GM19023 (cell line): ENCODE measurements at regions not wholly inside any gene's neighbourhood (a gene's known extent, or its start where the extent isn't known, plus 50 kb on each side); places are given as distances from the start of the nearest gene placed in this dataset.

Experiments
- ATAC-seq: cut with Tn5 transposase; IDR thresholded peaks from one replicate; pipeline ENCODE4 v1.9.1; 2021; ENCODE audit warnings: mild to moderate bottlenecking, moderate library complexity; ENCODE audit not compliant: unreplicated experiment

DNA sequence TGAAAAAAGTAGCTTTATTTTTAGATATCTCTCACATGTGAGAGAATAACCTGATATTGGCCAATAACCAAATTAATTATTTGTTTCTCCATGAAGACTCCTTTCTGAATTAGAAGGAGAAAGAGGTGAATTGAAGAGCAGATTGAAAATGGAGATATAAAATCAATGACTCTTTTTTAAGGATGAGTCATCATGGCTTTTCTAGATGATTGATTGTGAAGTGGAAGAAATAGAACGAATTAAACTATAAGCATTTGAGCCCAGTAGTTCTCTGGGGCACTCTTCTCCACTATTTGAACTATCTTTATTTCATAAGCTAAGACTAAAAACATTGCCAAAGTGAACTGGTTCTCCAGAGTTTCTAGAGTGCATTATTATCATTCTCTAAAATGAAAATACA is 137.2 kb upstream of the EDNRA start:
- ATAC-seq: no peak

DNA sequence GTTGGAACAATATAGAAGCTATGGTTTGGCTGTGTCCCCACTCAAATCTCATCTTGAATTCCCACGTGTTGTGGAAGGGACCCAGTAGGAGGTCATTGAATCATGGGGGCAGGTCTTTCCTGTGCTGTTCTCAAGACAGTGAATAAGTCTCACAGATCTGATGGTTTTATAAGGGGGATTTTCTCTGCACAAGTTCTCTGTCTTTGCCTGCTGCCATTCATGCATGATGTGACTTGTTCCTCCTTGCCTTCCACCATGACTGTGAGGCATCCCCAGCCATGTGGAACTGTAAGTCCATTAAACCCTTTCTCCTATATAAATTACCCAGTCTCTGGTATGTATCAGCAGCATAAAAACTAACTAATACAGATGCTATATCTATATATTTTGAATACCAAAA is 135.2 kb upstream of the EDNRA start:
- ATAC-seq: no peak

DNA sequence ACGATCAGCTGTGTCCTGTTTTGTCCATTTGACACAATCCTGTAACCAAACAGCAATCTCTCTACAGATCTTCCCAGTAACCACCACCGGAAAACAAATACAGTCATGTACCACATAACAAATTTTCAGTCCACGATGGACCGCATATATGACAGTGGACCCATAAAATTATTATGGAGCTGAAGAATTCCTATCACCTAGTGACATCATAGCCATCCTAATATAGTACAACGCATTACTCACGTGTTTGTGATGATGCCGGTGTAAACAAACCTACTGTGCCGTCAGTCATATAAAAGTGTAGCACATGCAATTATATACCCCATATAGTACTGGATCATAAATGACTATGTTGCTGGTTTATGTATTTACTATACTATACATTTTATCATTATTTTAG is 133.7 kb upstream of the EDNRA start:
- no peak for ATAC-seq

DNA sequence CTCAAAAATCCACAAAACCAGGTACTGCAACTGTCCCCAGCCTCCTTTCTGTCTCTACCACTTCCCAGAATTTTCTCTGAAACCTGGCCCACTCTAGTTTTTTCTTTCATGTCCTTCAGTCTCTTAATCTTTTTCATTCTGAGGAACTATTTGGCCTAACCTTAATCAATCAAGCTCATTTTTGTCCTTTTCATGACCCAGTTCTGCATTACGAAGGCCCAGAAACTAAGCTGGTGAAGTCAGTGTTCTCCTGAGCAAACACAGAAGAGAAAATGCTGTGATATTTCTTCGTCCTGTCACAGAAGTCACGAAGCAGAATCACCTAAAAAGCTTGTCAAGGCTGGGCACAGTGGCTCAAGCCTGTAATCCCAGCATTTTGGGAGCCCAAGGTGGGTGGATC is 131.7 kb upstream of the EDNRA start:
- no peak for ATAC-seq

DNA sequence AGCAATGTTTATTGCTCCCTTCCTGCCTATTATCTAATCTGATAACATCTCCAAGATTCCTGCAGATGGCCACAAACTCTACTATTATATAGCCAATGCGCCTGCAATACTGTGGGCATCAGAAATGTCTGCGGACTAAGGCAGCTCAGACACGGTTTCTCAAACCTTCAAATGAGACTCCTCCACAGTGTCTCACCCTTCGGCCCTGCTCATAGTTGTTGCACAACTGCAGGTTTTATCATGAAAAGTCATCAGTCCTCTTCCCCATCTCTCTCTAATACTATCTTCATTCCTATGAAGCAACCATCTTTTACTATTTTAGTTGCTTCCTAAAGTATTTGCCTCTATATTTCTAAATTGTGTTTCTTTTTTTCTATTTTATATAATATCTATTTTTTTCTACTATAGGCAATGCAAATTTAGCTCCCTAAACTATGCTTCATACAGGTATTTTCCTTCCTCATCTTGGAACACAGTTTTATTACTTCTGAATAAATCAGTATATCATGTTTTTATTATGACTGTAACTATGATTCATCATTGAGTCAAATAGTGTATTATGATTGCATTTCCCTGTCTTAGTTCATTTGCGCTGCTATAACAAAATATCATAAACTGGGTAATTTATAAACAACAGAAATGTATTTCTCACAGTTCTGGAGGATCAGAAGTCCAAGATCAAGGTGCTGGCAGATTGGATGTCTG is 129.7 kb upstream of the EDNRA start:
- no peak for ATAC-seq

DNA sequence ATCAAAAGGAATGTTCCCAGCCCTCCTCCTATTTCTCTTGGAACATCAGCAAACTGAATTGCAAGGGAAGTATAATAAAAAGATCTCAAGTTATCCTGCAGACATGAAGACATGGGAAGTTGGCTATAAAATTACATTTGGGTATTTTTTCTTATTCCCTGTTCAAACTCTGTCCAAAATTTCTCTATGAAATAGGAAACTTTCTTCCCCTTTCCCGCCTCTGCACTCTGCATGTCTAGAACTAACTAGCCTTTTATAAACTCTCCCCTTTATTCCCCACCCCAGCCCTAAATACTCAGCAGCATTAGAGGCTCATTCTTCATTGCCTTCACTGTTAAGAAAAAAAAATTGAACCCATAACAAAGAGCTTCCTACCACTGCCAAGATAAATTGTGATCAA is 126.7 kb upstream of the EDNRA start:
- no peak for ATAC-seq

DNA sequence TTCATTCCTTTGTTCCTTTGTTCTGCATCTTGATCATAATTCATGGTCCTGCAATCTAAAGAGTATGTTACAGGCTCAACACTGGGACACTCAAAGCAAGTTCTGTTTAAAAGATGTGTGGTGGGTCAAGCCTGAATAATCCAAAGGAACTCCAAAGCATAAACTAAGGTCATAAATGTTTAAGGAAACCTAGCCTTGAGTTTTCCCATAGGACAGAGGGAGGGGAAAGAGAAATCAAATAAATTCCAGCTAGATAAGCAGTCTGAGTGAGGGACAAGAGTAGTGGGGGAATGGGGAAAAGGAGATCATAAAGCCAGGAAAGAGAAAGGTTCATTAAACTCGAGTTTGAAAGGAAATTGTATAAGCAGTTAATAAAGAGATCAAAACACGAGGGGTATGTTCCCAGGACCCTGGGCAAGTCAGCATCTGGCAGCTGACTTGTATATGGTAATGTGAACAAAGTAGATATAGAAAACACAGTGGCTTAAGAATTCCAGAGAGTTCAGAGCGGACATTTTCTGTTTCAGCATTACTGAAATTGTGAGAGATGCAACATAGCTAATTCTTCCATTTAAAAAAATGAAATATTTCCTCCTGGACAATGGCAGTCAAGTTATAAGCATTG is 125.8 kb upstream of the EDNRA start:
- no peak for ATAC-seq

DNA sequence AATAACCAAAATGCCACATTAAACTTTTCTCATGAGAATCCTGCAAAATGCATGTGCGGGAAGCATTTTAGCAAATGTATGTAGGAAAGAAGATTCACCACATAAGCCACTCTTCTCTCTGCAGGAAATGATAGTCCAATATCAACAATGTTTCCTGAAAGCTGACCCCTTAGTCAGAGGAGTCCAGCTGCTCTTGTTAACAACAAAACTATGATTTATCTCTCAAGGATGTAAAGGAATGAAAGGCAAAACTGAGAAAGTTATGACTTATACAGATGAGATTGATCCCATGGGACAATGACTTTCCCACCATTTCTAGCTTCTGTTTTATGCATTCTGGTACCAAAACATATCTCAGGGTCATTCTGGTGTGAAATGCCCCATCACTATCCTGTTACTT is 125.0 kb upstream of the EDNRA start:
- no peak for ATAC-seq

DNA sequence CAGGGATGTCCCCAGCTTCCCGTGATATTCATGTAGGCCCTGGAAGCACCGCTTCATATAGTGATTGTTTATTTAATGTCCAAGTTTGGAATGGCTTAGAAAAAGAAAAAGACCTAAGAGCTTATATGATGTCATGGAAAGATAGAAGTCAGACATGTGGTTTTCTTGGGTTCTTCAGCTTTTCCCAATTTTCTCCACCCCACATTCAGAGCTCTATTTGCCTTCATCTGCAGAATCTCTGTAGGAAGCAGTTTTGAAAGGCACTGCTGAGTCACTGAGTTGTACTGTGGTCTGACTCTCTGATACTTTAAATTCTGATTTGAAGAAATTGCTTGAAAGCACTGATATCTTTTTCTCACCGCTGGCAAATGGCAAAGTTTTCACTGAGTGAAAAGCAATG is 120.6 kb upstream of the EDNRA start:
- ATAC-seq: no peak

DNA sequence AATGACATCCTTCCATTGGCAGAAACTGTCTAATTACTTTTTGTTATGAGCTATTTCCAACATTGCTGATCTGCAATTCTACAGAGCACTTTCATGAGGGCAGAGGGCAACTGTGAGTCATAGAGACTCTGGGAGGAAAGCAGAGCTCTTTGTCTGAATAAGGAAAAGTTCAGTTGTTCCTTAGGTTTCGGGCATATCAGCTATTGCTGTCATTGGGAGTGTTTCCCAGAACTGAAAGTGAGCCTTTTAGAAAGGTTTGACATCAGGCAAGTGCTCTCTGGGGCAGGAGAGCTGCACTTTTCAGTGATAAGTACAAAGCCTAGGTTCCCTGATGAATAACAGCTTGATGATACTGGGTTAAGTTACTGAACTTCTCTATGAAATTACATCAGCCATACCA is 119.2 kb upstream of the EDNRA start:
- no peak for ATAC-seq

DNA sequence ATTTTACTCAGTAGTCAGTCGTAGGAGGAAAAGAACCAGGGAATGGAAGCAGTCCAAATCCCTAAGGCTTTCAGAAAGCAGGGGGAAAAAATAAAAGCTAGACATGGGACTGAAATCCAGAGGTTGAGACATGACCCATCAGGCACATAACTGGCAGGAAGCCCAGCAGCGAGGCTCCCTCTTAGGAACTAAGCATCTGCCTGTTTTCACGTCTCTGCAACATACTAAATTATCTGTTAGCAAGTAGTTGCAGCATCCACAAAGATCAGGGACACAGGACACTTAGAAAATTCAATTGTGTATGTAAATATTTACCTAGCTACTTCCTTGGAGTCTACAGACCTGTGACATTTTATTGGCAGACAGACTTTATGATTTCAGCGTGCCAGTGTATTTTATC is 118.0 kb upstream of the EDNRA start:
- no peak for ATAC-seq

DNA sequence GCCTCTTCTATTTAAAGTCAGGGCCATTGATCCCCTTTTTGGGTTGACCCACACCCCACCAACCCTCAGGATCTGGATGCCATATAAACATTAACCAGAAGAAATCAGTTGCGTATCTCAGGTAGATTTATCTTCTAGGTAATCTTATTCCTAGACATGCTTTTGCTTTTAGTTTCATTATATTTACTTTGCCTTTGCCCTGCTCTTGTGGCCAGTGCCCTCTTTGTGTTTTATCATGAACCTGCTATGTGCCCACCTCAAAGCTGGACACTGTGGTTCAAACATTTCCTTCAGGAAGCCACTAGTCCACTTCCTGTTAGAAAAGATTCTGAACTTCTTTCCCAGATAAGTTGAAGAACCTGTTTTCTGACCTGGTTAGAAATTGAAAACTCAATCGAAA is 117.4 kb upstream of the EDNRA start:
- no peak for ATAC-seq

DNA sequence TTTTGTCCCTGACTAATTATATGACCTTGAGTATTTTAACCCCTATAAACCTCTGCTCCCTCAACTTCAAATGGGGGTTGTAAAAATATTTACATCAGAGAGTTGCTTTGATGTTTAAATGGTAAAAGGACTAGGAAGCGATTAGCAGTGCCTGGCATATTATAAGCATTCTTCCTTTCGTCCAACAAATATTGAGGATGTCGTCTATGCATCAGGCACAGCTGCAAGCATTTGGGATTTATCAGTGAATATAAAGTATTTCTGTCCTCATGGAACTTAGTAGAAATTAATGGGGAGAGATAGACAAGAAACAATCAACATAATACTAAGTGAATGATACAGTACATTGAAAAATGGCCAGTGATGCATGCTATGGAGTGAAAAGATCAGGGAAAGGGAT is 115.5 kb upstream of the EDNRA start:
- no peak for ATAC-seq

DNA sequence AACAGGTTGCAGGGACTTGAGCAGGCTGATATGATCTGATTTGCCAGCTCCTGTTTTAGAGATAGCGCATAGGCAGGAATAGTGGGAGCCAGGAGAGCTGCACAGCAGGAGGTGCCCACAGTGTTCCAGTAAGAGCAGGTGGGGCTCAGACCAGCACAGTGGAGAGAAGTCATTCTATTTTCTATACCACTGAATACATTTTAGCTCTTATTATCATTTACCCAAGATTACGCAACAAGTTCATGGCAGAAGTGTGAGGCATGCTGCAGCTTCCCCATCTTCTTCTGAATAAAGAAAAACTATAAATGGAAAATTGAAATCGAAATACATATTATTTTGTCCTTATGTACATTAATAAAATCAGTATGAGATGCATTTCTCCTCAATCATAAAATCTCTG is 114.7 kb upstream of the EDNRA start:
- no peak for ATAC-seq

DNA sequence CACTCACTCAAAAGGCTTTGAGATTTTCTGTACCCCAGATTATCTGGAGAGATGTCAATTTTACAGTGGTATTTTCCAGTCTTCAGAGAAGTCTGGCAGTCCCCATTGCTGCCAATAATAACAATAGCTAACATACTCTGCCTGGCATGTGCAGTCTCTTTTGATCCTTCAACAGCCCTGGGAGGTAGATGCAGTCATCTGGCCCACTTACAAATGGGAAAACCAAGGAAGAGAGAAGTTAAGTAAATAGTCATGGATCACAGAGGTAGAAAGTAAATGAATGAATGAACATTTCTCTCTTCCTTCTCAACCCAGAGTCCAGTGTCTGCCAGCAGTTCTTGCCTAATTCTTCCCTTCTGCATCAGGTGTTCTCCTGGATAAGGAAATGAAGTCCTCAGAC is 113.0 kb upstream of the EDNRA start:
- no peak for ATAC-seq

DNA sequence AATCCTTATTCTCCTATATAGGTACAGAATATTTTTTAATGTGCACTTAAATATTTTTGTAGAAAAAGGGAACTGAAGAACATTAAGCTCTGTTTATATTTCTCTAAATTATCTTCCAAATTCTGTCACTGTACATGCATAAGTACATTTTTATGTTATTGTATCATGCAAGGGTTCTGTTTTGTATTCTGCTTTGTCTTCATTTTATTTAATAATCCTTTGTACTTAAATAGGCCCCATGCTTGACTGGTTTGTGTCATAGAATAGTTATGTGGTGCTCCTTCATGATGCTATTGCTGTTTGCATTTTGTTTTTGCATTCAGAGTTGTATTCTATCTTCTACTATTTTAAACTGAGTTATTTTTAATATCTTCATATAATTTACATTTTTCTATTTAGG is 111.9 kb upstream of the EDNRA start:
- ATAC-seq: no peak

DNA sequence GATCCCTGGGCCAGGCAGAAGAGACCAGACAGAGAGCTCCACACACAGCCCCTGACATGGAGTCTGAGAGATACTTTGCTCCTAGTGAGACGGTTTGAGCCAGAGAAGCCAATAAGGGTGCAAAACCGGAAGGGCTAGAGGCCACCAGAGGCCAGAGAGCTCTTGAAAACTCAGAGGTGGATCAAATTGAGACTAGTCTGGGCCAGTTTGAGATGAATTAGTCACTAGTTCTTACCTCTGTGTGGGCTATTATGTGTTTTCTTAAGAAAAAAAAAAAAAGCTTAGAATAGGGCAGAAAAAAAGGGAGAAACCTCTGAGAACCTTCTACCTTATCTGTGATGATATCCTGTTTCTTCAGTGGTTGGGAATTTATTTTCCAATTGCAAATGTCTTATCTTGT is 110.4 kb upstream of the EDNRA start:
- ATAC-seq: no peak

DNA sequence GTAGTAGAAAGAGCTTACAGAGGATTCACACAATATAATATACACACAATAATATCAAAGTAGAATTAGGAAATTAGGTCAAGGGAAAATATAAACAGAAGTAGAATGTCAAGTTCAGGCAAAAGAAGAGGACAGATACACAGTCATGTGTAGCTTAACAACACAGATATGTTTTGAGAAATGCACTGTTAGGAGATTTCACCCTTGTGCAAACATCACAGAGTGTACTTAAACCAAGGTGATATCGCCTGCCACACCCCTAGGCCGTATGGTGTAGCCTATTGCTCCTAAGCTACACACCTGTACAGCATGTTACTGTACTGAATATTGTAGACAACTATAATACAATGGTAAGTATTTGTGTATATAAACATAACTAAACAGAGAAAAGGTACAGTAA is 110.0 kb upstream of the EDNRA start:
- no peak for ATAC-seq

DNA sequence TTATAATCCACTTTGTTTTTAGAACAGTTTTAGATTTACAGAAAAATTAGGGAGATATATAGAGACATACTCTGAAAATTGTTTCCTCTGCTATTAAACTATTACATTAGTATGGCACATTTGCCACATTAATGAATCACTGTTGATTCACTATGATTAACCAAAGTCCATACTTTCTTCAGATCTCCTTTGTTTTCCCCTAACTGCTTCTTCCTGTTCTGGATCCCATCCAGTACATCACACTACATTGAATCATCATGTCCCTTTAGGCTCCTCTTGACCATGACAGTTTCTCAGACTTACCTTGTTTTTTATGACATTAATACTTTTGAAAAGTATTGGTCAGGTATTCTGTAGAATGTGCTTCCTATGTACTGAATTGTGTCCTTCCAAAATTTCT is 109.2 kb upstream of the EDNRA start:
- ATAC-seq: no peak

DNA sequence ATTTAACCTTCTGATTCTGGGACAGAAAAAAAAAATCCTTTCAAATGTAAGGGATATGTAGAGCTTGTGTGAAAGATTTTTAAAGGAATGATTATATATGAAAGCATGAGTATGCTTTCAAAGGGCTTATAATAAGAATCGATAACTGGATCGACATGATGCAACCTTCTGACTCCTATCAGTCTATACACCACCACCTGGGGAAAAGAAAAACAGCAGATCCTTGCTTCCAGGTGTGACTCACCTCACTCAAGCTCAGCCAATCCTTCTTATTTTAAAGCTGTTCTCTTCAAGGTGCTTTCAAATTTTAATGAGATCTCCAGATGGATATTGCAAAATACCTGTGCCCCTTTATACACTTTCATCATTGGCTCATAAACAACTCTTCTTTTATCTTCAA is 102.1 kb upstream of the EDNRA start:
- no peak for ATAC-seq

DNA sequence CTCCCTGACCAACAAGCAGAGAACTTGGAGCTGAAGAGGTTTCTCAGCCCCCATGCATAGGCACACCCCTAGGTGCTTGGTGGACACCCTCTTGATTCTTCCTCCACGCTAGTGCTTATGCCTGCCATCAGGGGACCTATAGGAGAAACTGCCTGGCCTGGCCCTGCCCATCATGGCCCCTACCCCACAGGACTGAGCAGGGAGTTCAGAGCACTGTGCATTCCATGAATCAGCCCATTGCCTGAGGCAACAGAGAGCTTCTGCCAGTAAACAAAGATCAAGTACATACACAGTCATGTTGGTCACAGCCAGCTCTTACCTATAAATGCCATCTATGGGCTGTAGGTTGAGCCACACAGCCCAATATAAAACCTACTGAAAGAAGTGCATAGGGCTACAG is 99.1 kb upstream of the EDNRA start:
- ATAC-seq: no peak

DNA sequence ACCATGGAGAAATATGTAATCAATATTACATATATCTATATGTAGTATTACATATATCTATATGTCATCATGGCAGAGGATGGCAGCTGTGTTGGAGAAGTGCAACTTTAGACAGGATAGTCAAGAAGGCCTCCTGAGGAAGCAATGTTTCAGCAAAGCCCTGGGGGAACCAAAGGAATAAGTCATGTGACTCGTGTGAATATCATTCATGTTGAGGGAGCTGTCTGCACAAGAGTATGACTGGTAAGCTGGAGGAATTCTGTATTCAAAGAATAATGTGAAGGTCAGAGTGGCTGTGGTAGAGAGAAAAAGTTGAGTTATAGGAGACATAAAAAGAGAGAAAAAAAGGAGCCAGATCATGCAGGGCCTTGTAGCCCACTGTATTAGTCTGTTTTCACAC is 92.9 kb upstream of the EDNRA start:
- no peak for ATAC-seq

DNA sequence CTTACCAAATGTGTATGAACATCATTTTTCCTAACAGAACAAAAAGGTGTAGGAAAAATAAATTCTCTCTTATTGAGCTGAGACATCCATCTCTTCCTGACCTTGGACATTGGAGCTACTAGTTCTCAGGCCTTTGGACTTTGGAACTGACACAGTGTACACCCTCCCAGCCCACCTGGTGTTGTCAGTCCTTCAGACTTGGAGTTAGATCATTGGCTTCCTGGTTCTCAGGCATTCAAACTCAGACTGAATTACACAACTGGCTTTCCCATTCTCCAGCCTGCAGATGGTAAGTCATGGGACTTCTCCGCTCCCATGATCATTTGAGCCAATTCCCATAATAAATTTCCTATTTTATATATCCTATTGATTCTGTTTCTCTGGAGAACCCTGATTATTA is 84.8 kb upstream of the EDNRA start:
- no peak for ATAC-seq
